PFSK-1 (cell line): ENCODE measurements at regions not wholly inside any gene's neighbourhood (a gene's known extent, or its start where the extent isn't known, plus 50 kb on each side); places are given as distances from the start of the nearest gene placed in this dataset.

ENCODE experiments used
- POLR2AphosphoS5 ChIP-seq: IDR thresholded peaks from 2 replicates; pipeline ENCODE4 v1.6.1; 2012; ENCODE audit warnings: low read depth, mild to moderate bottlenecking, control low read depth, low read length, moderate library complexity
- SIN3A ChIP-seq: IDR thresholded peaks from 2 replicates; pipeline ENCODE4 v1.6.1; 2012; ENCODE audit warnings: mild to moderate bottlenecking, low read length, moderate library complexity, borderline replicate concordance; ENCODE audit not compliant: insufficient read depth
- TAF1 ChIP-seq: IDR thresholded peaks from 2 replicates; pipeline ENCODE4 v1.6.1; 2012; ENCODE audit warnings: low read length, control low read depth, borderline replicate concordance; ENCODE audit not compliant: insufficient read depth

DNA sequence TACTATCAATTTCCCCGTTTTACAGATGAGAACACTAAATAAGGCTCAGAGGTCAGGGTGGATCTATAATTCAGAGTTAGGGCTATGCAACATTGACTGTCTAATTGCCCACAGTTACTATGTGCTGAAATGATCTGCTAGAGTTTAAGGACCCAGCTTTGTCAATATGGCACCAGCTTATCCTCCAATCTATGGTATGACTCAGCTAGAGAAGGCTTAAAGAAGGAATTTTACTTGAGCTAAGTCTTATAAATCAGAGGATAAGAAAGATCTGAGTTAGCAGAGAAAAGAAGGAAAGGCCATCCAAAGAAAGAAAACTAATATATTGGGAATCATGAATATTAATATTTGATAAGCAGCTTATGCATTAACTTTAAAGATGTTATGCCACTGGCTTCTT lies 78.1 kb downstream of the ASB9 start:
- TF ChIP-seq POLR2AphosphoS5 (no peak), TAF1 (no peak), SIN3A (no peak)
